AG08396 (cell line): ENCODE measurements at regions not wholly inside any gene's neighbourhood (a gene's known extent, or its start where the extent isn't known, plus 50 kb on each side); places are given as distances from the start of the nearest gene placed in this dataset.

ENCODE experiments used
- DNase-seq: peaks from one replicate; pipeline ENCODE4 v3.0.0; 2012; ENCODE audit warnings: low spot score, mixed read lengths

DNA sequence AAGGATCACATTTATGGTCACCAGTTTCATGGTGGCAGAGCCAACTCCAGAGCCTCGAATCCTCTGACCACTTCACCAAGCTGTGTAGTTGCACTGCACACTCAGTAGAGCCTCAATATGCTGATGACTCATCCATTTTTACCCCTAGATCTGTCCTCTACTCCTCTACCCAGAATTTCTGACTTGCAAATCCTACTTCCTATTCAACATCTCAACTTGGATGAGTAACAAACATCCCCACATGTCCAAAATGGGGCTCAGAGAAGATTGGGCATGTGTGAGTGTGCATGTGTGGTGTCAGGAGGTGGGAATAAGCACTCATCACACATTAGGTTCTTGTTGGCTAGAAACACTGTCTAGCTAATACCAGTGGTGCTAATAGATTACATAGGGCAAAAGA, 57.8 kb upstream of the IGFBP2 start:
- no peak for DNase-seq

DNA sequence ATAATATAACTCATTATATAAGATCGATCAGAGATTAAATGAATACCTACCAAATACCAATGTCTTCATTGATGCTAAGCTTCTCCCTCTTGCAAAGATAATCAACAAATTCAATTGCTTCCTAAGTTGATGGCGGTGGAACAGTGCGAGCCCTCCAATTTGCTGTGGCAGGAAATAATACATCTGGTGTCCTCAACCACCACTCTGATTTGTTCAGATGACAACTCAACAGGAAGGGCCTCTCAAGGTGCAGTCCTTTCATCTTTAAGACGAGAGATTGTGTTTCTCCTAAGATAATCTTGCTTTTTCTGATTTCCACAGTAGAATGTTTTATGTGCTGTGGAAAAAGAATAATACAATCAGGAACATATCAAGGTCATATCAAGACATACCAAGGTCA, 56.6 kb upstream of the IGFBP2 start:
- no peak for DNase-seq

DNA sequence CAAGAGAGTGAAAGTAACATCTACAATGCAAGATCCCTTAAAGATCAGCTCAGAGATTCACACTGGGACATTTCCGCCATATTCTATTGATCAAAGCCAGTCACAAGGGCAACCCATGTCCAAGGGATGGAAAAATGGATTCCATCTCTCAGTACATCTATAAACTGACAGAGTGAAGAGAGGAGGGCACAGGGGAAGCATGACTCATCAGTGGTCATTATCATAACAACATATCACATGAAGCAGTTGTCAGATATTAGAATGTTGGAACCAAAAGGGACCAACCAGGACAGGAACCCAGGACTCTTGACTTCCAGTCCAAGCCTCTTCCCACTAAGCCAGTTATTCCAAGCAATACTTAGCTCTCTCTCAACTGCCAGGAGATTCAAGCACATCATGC, 54.9 kb upstream of the IGFBP2 start:
- no peak for DNase-seq

DNA sequence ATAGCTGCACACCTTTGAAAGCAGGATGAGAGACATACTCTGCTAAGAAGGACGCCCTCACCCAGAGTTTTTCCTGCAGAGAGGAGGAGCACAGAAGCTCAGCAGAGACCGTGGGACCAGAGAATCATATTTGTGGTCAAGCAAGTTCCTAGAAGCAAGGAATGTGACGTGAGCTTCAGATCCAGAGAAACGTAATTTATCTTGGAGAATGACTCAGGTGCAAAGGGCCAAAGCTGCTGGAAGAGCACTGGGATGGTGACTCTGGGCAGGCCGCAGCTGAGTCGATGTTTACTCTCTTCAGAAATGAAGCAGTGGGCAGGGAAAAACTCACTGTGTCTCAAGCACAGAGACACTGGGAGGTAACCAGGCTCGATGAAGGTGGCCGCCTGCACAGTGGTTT, 50.1 kb upstream of the IGFBP2 start:
- DNase-seq = peak; percentile 68
